ENCODE measurements at regions not wholly inside any gene's neighbourhood (a gene's known extent, or its start where the extent isn't known, plus 50 kb on each side); places are given as distances from the start of the nearest gene placed in this dataset.
"Not testable (repeated sequence)": the region's sequence is repeated elsewhere in the genome, so short reads cannot be mapped to it uniquely, and the experiment has no call there.

GRCh38 chr5:110812639-110813038 lies 73.8 kb downstream of the SLC25A46 start:
- DNase-seq: no peak

GRCh38 chr5:110815916-110816605 lies 77.3 kb downstream of the SLC25A46 start:
- DNase-seq: no peak

GRCh38 chr5:110817459-110817858 lies 78.7 kb downstream of the SLC25A46 start:
- no peak for DNase-seq

DNA sequence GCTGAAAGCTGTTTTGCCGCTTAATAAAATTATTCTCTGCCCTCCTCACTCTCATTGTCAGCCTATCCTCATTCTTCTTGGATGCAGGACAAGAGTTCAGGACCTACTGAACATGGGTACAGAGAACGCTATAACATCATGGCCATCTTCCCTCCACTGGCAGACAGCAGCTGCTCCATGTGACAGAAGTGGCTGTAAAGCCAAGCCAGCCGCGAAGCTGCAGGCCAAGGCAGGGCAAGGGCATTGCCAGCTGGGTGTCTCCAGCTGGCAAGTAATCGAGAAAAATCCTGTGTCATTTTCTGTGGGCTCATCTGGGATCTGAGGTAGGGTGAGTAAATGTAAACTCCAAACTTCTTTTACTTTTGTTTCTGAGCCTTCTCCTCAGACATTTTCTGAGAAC lies 84.8 kb downstream of the SLC25A46 start:
- no peak for DNase-seq

DNA sequence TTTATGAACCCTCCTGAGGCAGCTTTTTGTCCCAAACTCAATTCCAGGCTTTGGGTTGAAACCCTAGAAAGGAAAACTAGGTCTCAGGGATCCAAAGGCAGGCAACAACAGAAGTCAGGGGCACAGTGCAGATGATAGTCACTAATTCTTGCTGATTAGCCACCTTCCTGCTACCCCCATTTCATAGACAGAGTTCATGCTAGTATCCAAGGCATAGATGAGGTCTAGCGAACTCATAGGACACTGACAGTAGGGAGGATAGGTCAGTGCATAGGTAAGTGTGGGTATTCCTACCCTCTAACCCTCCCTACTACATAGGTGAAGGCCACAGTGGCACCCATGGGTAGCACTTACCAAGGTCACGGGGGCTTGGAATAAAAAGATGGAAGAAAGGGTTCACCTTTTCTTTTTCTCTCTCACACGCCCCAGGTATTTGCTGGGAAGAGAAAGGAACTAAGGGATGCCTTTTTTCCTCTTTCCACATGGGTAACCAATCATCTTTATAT lies 86.2 kb downstream of the SLC25A46 start:
- no peak for DNase-seq

GRCh38 chr5:110832683-110833082 lies 93.9 kb downstream of the SLC25A46 start:
- DNase-seq: no peak

DNA sequence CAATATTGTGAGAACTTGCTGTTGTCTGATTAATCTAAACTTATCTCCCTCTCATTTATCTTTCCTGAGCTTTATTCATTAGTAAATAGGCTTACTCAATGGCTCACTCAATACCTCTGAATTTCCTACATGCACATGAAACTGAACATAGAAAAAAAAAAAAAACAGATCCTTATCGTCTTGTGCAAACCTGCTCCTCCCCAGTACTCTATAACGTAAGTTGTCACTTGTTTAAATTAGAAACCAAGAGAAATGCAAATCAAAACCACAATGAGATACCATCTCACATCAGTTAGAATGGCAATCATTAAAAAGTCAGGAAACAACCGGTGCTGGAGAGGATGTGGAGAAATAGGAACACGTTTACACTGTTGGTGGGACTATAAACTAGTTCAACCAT lies 96.1 kb downstream of the SLC25A46 start:
- not testable (repeated sequence) for DNase-seq

GRCh38 chr5:110836851-110837250 lies 98.0 kb downstream of the SLC25A46 start:
- DNase-seq: no peak

- DNase-seq: not testable (repeated sequence)
These were observed 99.5 kb downstream of the SLC25A46 start for GRCh38 chr5:110838357-110838756.

DNA sequence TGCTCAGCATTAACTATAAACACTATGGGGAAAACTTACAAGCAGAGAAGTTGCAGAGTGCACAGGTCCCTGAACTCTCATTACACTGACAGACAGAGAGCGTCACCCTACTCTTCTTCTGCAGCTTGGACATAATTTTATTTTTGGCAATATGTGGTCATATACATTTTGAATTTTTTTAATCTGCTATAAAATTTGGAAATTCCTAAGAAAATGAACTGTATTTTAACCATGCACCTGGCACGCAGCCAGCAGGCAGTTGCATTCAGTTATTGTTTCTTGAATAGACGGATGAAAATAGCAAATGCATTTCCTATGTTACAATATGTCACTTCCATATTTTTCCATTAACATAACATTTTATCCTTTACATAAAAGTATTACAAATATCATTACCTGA lies 100.2 kb downstream of the SLC25A46 start:
- no peak for DNase-seq

- DNase-seq: no peak
These were observed 101.6 kb downstream of the SLC25A46 start for GRCh38 chr5:110840347-110840960.

GRCh38 chr5:110841137-110841536 lies 102.3 kb downstream of the SLC25A46 start:
- no peak for DNase-seq

DNA sequence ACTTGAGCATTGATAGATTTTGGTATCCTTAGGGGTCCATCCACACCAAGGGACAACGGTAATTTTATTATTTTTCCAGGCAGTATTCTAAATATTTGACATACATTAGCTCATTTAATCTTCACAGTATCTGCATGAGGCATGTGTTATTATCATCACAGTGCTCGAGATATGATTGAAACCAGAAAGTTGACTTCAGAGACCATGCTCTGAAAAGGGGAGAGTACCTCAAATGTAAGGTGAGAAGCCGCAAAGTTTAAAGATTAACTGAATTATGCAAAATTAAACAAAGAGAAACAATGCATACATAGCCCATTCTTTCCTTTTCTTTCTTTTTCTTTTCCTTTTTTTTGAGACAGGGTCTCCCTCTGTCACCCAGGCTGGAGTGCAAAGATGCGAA lies 104.1 kb downstream of the SLC25A46 start:
- no peak for DNase-seq

DNA sequence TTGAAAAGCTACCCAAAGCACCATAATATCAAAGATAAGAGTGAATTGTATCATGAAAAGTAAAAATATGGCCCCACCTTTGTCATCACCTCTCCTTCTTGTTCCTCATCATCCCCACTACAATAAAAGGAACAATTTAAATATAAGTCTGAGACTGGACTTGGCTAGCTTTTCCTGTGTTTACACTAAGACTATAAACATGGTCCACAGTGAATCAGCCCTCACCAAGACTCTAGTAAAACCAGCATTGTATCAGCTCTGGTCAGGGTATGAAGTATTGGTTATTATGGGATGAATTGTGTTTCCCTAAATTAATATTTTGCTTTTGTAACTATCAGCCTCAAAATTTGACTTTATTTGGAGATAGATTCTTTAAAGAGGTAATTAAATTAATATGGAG lies 105.4 kb downstream of the SLC25A46 start:
- DNase-seq: no peak

DNA sequence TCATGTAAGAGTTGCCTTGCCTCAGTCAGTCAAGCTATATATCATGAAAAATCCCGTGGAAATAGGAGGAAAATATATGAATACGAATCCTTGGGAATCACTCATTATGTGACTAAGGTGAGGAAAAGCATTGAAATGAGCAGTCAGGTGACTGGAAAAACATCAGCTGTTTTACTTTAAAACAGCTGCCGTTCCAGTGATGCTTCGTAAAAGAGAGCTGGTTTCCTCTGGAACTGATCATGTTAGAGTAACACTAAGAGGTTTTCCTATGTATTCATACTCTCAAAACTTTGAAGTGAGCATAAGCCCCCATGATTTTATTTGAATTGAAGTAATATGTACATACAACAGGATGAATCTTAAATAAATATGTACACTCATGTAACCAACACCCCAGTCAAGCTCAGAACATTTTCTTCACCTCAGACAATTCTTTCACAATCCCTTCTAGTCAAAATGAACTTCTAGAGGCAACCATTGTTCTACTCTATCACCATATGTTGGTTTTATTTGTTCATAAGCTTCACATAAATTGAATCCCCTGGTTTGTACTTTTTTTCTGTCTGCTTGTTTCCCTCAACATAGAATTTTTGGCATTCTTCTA lies 107.7 kb downstream of the SLC25A46 start:
- no peak for DNase-seq

DNA sequence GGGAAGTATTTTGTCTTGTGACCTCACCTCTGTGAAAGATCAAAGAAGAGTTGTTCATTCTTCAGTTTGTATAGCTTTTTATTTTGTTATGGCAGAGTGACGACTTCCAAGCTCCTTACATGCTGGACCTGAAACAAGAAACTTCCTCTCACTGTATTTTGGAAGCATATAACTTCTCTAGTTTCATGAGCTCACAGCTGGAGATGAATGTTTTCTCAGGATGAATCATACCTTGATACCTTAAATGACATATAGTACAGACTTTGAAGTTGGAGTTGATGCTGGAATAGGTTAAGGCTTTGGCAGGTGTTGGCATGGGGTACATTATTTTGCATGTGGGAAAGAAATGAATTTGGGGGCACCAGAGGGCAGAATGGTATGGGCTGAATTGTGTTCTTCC lies 112.5 kb downstream of the SLC25A46 start:
- DNase-seq: no peak

GRCh38 chr5:110852053-110852452 lies 113.2 kb downstream of the SLC25A46 start:
- no peak for DNase-seq

DNA sequence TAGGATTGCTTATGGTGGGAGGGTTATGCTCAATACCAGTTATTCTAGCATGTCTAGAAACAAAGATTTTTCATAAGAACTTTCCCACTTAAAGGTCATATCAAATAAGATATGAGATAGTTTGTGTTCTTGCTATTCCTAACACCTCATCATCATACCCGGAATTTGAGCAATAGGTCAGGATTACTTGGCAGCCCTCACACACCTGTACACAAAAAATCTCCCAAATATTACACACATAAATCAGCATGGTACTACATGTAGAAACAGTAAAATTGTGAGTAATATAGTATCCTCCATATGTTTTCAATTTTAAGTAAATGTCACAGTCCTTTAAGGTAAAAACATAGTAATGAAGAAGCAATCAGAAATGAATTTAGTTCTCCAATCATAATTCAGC lies 113.7 kb downstream of the SLC25A46 start:
- DNase-seq: no peak

- no peak for DNase-seq
These were observed 114.5 kb downstream of the SLC25A46 start for GRCh38 chr5:110853267-110853666.

DNA sequence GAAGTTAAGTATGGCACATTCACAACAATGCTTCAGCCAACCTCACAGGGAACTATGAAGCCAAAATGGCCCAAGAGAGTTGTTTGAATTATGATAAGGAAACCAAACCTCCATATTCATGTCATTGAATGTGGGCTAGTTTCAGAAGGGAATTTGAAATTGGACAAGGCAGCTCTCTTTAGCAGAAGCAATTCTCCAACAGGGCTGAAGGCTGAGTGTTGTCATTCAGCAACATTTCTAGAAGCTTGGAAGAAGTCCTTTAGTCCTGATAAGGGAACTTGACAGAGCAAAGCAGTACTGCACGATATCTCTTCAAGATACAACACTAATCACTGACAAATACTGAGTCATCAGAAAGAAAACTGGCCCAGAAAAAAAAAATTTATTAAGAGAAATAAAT lies 115.4 kb downstream of the SLC25A46 start:
- no peak for DNase-seq

DNA sequence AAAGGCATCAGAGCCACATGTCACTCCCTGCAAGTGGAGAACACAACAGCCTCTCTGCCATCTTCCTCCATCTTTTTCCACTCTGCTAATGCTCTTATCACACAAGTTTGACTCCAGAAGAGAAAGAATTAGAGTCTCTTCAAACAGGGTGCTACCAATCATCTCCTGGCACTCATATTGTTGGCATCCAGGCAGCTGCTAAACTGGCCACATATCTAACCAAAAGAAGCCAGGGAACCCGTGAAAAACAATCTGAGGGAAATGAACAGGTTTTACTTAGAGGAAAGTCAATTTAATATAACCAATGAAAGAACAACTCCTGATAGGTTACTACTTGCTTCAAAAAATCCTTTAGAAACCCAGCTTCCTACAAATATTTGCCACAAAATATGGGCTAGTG lies 117.2 kb downstream of the SLC25A46 start:
- no peak for DNase-seq

DNA sequence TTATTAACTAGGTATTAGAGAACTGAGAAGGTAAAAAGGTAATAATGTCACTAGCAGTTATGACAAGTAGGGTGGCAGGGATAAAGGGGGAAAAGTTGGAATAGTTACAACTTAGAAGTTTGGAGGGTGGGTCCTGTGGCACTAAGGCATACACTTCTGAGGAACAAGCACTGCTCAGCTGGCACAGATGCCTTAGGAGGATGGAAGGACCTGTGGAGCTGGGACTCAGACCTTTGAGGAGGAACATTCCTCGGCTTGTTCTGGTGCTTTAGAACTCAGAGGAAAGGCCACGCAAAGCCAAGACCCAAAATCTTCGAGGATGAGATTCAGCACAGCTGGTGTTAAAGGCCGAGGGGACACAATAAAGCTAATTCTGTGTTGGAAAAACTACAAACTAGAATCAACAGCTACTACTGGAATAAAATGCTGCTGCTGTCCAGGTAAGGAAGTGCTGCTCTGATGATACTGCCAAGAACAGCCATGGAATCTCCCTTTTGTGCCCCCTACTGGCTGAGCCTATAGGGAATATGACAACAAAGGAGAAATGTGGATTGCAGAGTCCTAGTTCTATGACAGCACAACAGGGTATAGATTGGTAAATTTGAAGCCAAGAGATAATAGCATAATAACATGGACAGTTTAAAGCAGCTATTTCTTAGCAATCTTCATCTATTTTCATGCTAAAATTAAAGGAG lies 126.7 kb downstream of the SLC25A46 start:
- peak; percentile 3 for DNase-seq

- DNase-seq: no peak
These were observed 131.1 kb downstream of the SLC25A46 start for GRCh38 chr5:110869927-110870326.

- no peak for DNase-seq
These were observed 133.4 kb downstream of the SLC25A46 start for GRCh38 chr5:110872200-110872599.

Measured in GDM1 (cell line).